AG04449 (cell line): ENCODE measurements at regions not wholly inside any gene's neighbourhood (a gene's known extent, or its start where the extent isn't known, plus 50 kb on each side); places are given as distances from the start of the nearest gene placed in this dataset.

Experiments used
- CTCF ChIA-PET: fragments of 350-600 bp; formaldehyde crosslinking; extraction: SDS; loops from one replicate; lab custom pipeline; 2021; ENCODE audit warnings: antibody characterized with exemption; lab: Yijun Ruan, JAX
- POLR2A ChIA-PET: fragments of 400-600, 350-600 bp; formaldehyde crosslinking; extraction: SDS; loops from one replicate; lab custom pipeline; 2020; ENCODE audit warnings: antibody characterized with exemption, inconsistent platforms; lab: Yijun Ruan, JAX
- DNase-seq: peaks from one replicate; pipeline ENCODE4 v3.0.0-alpha.2; 2010; ENCODE audit warnings: low read depth, low spot score
- H3K4me3 ChIP-seq: 2 replicates; pipeline ENCODE4 v1.5.1; 2011; ENCODE audit warnings: low read depth, mild to moderate bottlenecking, control low read depth, low read length
- CTCF ChIP-seq: IDR thresholded peaks from one replicate; pipeline ENCODE4 v1.5.1; 2011; ENCODE audit warnings: mild to moderate bottlenecking, moderate library complexity, low read length, control low read depth, inconsistent platforms; ENCODE audit not compliant: insufficient read depth; ENCODE audit errors: missing control alignments

GRCh38 chr5:135112008-135112725 lies 78.1 kb upstream of the PITX1 start:
- TF ChIP-seq CTCF: no peak
- no peak for DNase-seq
- H3K4me3 ChIP-seq: no peak overlapping the region
- ChIA-PET CTCF (no interaction called here), POLR2A (no interaction called here)

- H3K4me3 ChIP-seq: no peak overlapping the region
- DNase-seq: no peak
- ChIA-PET POLR2A (no interaction called here), CTCF (no interaction called here)
- TF ChIP-seq CTCF: no peak
Measured at GRCh38 chr5:135110785-135111596, 77.0 kb upstream of the PITX1 start.

GRCh38 chr5:135108992-135109391 lies 75.0 kb upstream of the PITX1 start:
- TF ChIP-seq CTCF: no peak
- DNase-seq: no peak
- H3K4me3 ChIP-seq: no peak overlapping the region
- ChIA-PET CTCF (interaction anchor here (1.1 kb wide), 1 partner anchor 30 kb away, joined by 3 read pairs; no protein-coding TSS in a partner anchor), POLR2A (no interaction called here)

GRCh38 chr5:135108569-135108968 lies 74.5 kb upstream of the PITX1 start:
- CTCF ChIA-PET: interaction anchor here (1.1 kb wide), 1 partner anchor 30 kb away, joined by 3 read pairs; no protein-coding TSS in a partner anchor
- DNase-seq: no peak
- no peak for TF ChIP-seq CTCF
- POLR2A ChIA-PET: no interaction called here
- H3K4me3 ChIP-seq: no peak overlapping the region

GRCh38 chr5:135107986-135108385 lies 74.0 kb upstream of the PITX1 start:
- POLR2A ChIA-PET: no interaction called here
- no peak overlapping the region for H3K4me3 ChIP-seq
- DNase-seq: no peak
- CTCF ChIA-PET: no interaction called here
- TF ChIP-seq CTCF: no peak

- no peak for DNase-seq
- POLR2A ChIA-PET: no interaction called here
- CTCF ChIA-PET: interaction anchor here (0.7 kb wide), 1 partner anchor 12 kb away, joined by 3 read pairs; no protein-coding TSS in a partner anchor
- no peak overlapping the region for H3K4me3 ChIP-seq
- TF ChIP-seq CTCF: no peak
Measured at GRCh38 chr5:135106610-135107471, 72.8 kb upstream of the PITX1 start.
